Activated B cell treated with CpG ODN at 0.5 μM for 24 hours (primary cell): ENCODE measurements at regions not wholly inside any gene's neighbourhood (a gene's known extent, or its start where the extent isn't known, plus 50 kb on each side); places are given as distances from the start of the nearest gene placed in this dataset.
A peak's percentile ranks its signal among the peaks of the same experiment; 100 is the strongest.

ENCODE experiments used
- ATAC-seq: fragments of 200-7000 bp; cut with Tn5 transposase; one replicate; pipeline ENCODE4 v1.10.0; 2021; ENCODE audit warnings: low read depth, mild to moderate bottlenecking, moderate library complexity
- CTCF ChIA-PET: fragments of 350-600 bp; sonication (Branson Sonifier 250); formaldehyde crosslinking; loops from one replicate; lab custom pipeline; 2021; ENCODE audit warnings: antibody characterized with exemption; lab: Charles Lee
- POLR2A ChIA-PET: fragments of 350-600 bp; sonication (Branson Sonifier 250); formaldehyde crosslinking; loops from one replicate; lab custom pipeline; 2021; ENCODE audit warnings: antibody characterized with exemption; lab: Charles Lee
- DNase-seq: peaks from one replicate; pipeline ENCODE4 v3.0.0; 2022
- H3K27ac Mint-ChIP-seq: one replicate; pipeline ENCODE4 v1.8.0; 2020; ENCODE audit warnings: mixed read lengths
- H3K27me3 Mint-ChIP-seq: one replicate; pipeline ENCODE4 v1.8.0; 2021; ENCODE audit warnings: mixed read lengths
- H3K36me3 Mint-ChIP-seq: one replicate; pipeline ENCODE4 v1.8.0; 2021; ENCODE audit warnings: low read depth, mixed read lengths
- H3K4me1 Mint-ChIP-seq: one replicate; pipeline ENCODE4 v1.8.0; 2021; ENCODE audit warnings: mixed read lengths
- H3K4me3 Mint-ChIP-seq: one replicate; pipeline ENCODE4 v1.8.0; 2020; ENCODE audit warnings: mild to moderate bottlenecking, mixed read lengths
- H3K9me3 Mint-ChIP-seq: one replicate; pipeline ENCODE4 v1.8.0; 2020; ENCODE audit warnings: mixed read lengths
- CTCF ChIP-seq: fragments of 200-600 bp; IDR thresholded peaks from one replicate; pipeline ENCODE4 v1.8.0; 2022; ENCODE audit warnings: antibody characterized with exemption, mild to moderate bottlenecking
- intact Hi-C: fragments of 100-400 bp; cut with micrococcal nuclease; formaldehyde crosslinking; loops from one replicate; pipeline ENCODE4 v1.15.1; 2024

GRCh38 chr1:181152892-181153633, 64.6 kb downstream of the IER5 start:
- intact Hi-C loops = loop anchor here (1.0 to 5.0 kb wide), 6 partner anchors 11 to 651 kb away; partner anchors contain the start of genes ACBD6 and XPR1
- no peaks in the 10 kb centered on the region for H3K36me3 Mint-ChIP-seq
- H3K9me3 Mint-ChIP-seq = no peaks in the 10 kb centered on the region
- no peaks in the 10 kb centered on the region for H3K27me3 Mint-ChIP-seq
- ATAC-seq (peak; percentile 86), DNase-seq (peak; percentile 48)
- peak overlapping the region; percentile 64 for H3K27ac Mint-ChIP-seq
- H3K4me3 Mint-ChIP-seq = peak overlapping the region; percentile 71
- no peak for TF ChIP-seq CTCF
- ChIA-PET CTCF (interaction anchor here (0.6 to 4.1 kb wide), 14 partner anchors 10 to 271 kb away, joined by 3 to 29 read pairs (median 4); no protein-coding TSS in a partner anchor), POLR2A (interaction anchor here (0.5 to 2.3 kb wide), 10 partner anchors 12 to 653 kb away, joined by 3 to 25 read pairs (median 5); partner anchors contain the start of gene IER5)
- peaks cover 48% of the 10 kb centered on the region for H3K4me1 Mint-ChIP-seq

GRCh38 chr1:181153634-181153961, 65.1 kb downstream of the IER5 start:
- no peak for TF ChIP-seq CTCF
- no peaks in the 10 kb centered on the region for H3K9me3 Mint-ChIP-seq
- no peak overlapping the region for H3K4me3 Mint-ChIP-seq
- ChIA-PET CTCF (interaction anchor here (0.6 to 4.1 kb wide), 10 partner anchors 10 to 269 kb away, joined by 3 to 29 read pairs (median 4); no protein-coding TSS in a partner anchor), POLR2A (interaction anchor here (0.5 to 2.3 kb wide), 6 partner anchors 12 to 92 kb away, joined by 3 to 25 read pairs (median 6); partner anchors contain the start of gene IER5)
- H3K27me3 Mint-ChIP-seq = no peaks in the 10 kb centered on the region
- ATAC-seq (no peak), DNase-seq (no peak)
- H3K27ac Mint-ChIP-seq = peak overlapping the region; percentile 64
- H3K4me1 Mint-ChIP-seq = peaks cover 46% of the 10 kb centered on the region
- intact Hi-C loops = loop anchor here (1.0 to 5.0 kb wide), 6 partner anchors 11 to 651 kb away; partner anchors contain the start of genes ACBD6 and XPR1
- no peaks in the 10 kb centered on the region for H3K36me3 Mint-ChIP-seq

GRCh38 chr1:181155339-181155738, 66.8 kb downstream of the IER5 start:
- ATAC-seq (no peak), DNase-seq (no peak)
- Mint-ChIP-seq H3K4me3 (no peak overlapping the region), H3K27me3 (no peaks in the 10 kb centered on the region), H3K36me3 (no peaks in the 10 kb centered on the region), H3K9me3 (no peaks in the 10 kb centered on the region), H3K4me1 (peaks cover 38% of the 10 kb centered on the region), H3K27ac (no peak overlapping the region)
- ChIA-PET POLR2A (no interaction called here), CTCF (interaction anchor here (0.7 to 1.3 kb wide), 2 partner anchors 72 to 118 kb away, joined by 3 to 4 read pairs; no protein-coding TSS in a partner anchor)
- intact Hi-C loops = no loop called here
- TF ChIP-seq CTCF = no peak

GRCh38 chr1:181159451-181160140, 71.1 kb downstream of the IER5 start:
- CTCF ChIA-PET = interaction anchor here (1.6 kb wide), 1 partner anchor 76 kb away, joined by 4 read pairs; no protein-coding TSS in a partner anchor
- intact Hi-C loops = no loop called here
- DNase-seq = no peak
- peaks cover 16% of the 10 kb centered on the region for H3K9me3 Mint-ChIP-seq
- peaks cover 10% of the 10 kb centered on the region for H3K4me1 Mint-ChIP-seq
- no peak for TF ChIP-seq CTCF
- H3K36me3 Mint-ChIP-seq = peaks cover 2% of the 10 kb centered on the region
- H3K4me3 Mint-ChIP-seq = no peak overlapping the region
- ATAC-seq = no peak
- no peaks in the 10 kb centered on the region for H3K27me3 Mint-ChIP-seq
- POLR2A ChIA-PET = no interaction called here
- H3K27ac Mint-ChIP-seq = no peak overlapping the region

GRCh38 chr1:181160322-181160721, 71.8 kb downstream of the IER5 start:
- Mint-ChIP-seq H3K9me3 (peaks cover 16% of the 10 kb centered on the region), H3K36me3 (peaks cover 2% of the 10 kb centered on the region), H3K27me3 (no peaks in the 10 kb centered on the region), H3K4me3 (no peak overlapping the region), H3K4me1 (peaks cover 10% of the 10 kb centered on the region), H3K27ac (no peak overlapping the region)
- no peak for TF ChIP-seq CTCF
- ChIA-PET CTCF (interaction anchor here (1.6 kb wide), 1 partner anchor 76 kb away, joined by 4 read pairs; no protein-coding TSS in a partner anchor), POLR2A (no interaction called here)
- intact Hi-C loops = no loop called here
- no peak for DNase-seq
- no peak for ATAC-seq
